Body of pancreas (tissue), 4 donors: ENCODE measurements at regions not wholly inside any gene's neighbourhood (a gene's known extent, or its start where the extent isn't known, plus 50 kb on each side); places are given as distances from the start of the nearest gene placed in this dataset.

ENCODE experiments used
- ATAC-seq: fragments of 150-250 bp; one replicate; pipeline ENCODE4 v1.9.1; 2016
- DNase-seq, 4 donors: peaks; one replicate each; pipeline ENCODE4 v3.0.0-alpha.2; 2019
- H3K27ac ChIP-seq, 4 donors: fragments of 200-600 bp; sonication (generic); 1 replicate in 3 of 4; 2 replicates in 1 of 4; pipeline versions ENCODE4 v1.5.1 to v1.6.1; 2016 to 2019; ENCODE audit warnings: mild to moderate bottlenecking in 1 of 4, mixed read lengths in 1 of 4, moderate library complexity in 1 of 4
- H3K27me3 ChIP-seq, 2 donors: fragments of 200-600 bp; sonication (generic); one replicate each; pipeline ENCODE4 v1.6.0; 2016; ENCODE audit warnings: mild to moderate bottlenecking in 1 of 2
- H3K36me3 ChIP-seq, 2 donors: fragments of 200-600 bp; sonication (generic); replicated peaks in 1 of 2; 2 replicates each; pipeline ENCODE4 v1.5.1; 2016; ENCODE audit warnings: low read depth in 2 of 2; ENCODE audit not compliant: insufficient read depth in 1 of 2
- H3K4me1 ChIP-seq: fragments of 200-600 bp; sonication (generic); one replicate; pipeline ENCODE4 v1.6.0; 2016
- H3K4me3 ChIP-seq, 2 donors: fragments of 200-600 bp; sonication (generic); 1 replicate in 1 of 2; 2 replicates in 1 of 2; pipeline ENCODE4 v1.5.1; 2016 to 2019
- H3K9me3 ChIP-seq, 3 donors: fragments of 200-600 bp; sonication (generic); 1 replicate in 2 of 3; 2 replicates in 1 of 3; pipeline ENCODE4 v1.5.1; 2016
- POLR2A ChIP-seq, 3 donors: fragments of 450-650 bp; IDR thresholded peaks; one replicate each; pipeline ENCODE4 v1.6.1; 2016; ENCODE audit warnings: antibody characterized with exemption in 3 of 3, mild to moderate bottlenecking in 2 of 3
- WGBS, 2 donors: methylation state at CpG; one replicate each; pipeline ENCODE4 v1.1.5; 2017; 5-methylcytosine and 5-hydroxymethylcytosine counted together
- intact Hi-C: fragments of 100-400 bp; cut with DNase I; formaldehyde crosslinking; loops from one replicate; pipeline ENCODE4 v1.15.1; 2023
- TF ChIP-seq, protein P1 (sequence below), 7 experiments: fragments of 450-650 bp in 4 of 7; fragments of 200-600 bp in 3 of 7; sonication (generic) in 3 of 7; IDR thresholded peaks; one replicate each; pipeline ENCODE4 v1.5.1; 2016 to 2019; ENCODE audit warnings: antibody characterized with exemption in 7 of 7

DNA sequence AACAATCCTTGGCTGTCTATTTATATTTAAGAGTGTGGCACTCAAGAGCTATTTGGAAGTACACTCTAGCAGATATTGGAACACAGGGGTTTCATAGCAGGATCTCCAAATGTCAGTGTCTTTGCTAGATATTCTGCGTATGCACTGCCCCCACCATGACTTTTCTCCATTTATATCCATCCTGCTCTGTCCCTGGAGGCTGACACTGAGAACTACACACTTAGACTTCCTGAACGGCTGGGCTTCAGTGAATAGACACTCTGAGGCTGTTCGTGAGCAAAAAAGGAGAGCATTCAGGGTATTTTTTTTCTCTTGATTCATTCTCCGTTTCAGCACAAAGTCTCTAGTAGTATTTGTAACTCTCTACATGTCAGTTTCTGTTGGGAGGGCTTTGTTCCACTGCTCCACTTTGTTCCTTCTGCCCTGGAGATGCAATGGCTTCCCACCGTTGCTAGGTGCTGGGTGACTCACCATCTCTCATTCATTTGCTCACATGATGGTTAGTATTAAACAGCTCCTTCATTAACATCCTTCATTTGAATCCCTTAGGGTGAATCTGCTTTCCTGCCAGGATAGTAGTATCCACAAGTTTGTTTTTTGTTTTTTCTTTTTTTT, 155.9 kb upstream of the SLC13A1 start:
- Histone ChIP-seq H3K36me3 (no peaks in the 10 kb centered on the region), H3K27ac (no peak overlapping the region), H3K27me3 (no peaks in the 10 kb centered on the region), H3K4me3 (no peak overlapping the region), H3K4me1 (peaks cover 6% of the 10 kb centered on the region), H3K9me3 (no peaks in the 10 kb centered on the region)
- ATAC-seq (no peak), DNase-seq (no peak)
- 68 to 79% methylated on average over 5 of the region's 5 CpGs for WGBS, 2 donors
- TF ChIP-seq POLR2A (IDR thresholded peaks at IDR 0.05), result no peak
- TF ChIP-seq, protein P1, sequence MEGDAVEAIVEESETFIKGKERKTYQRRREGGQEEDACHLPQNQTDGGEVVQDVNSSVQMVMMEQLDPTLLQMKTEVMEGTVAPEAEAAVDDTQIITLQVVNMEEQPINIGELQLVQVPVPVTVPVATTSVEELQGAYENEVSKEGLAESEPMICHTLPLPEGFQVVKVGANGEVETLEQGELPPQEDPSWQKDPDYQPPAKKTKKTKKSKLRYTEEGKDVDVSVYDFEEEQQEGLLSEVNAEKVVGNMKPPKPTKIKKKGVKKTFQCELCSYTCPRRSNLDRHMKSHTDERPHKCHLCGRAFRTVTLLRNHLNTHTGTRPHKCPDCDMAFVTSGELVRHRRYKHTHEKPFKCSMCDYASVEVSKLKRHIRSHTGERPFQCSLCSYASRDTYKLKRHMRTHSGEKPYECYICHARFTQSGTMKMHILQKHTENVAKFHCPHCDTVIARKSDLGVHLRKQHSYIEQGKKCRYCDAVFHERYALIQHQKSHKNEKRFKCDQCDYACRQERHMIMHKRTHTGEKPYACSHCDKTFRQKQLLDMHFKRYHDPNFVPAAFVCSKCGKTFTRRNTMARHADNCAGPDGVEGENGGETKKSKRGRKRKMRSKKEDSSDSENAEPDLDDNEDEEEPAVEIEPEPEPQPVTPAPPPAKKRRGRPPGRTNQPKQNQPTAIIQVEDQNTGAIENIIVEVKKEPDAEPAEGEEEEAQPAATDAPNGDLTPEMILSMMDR (IDR thresholded peaks at IDR 0.05), result no peak
- intact Hi-C loops, result no loop called here

GRCh38 chr7:123352973-123353372, 153.2 kb upstream of the SLC13A1 start:
- intact Hi-C loops, result no loop called here
- TF ChIP-seq, protein P1 (IDR thresholded peaks at IDR 0.05), result no peak
- TF ChIP-seq POLR2A (IDR thresholded peaks at IDR 0.05), result no peak
- H3K4me3 ChIP-seq, result no peak overlapping the region
- no peaks in the 10 kb centered on the region for H3K9me3 ChIP-seq
- no peak for DNase-seq
- H3K27ac ChIP-seq, result no peak overlapping the region
- no peak for ATAC-seq
- 61 to 74% methylated on average over 2 of the region's 2 CpGs for WGBS, 2 donors
- peaks cover 6% of the 10 kb centered on the region for H3K4me1 ChIP-seq
- H3K27me3 ChIP-seq, result no peaks in the 10 kb centered on the region
- H3K36me3 ChIP-seq, result no peaks in the 10 kb centered on the region

DNA sequence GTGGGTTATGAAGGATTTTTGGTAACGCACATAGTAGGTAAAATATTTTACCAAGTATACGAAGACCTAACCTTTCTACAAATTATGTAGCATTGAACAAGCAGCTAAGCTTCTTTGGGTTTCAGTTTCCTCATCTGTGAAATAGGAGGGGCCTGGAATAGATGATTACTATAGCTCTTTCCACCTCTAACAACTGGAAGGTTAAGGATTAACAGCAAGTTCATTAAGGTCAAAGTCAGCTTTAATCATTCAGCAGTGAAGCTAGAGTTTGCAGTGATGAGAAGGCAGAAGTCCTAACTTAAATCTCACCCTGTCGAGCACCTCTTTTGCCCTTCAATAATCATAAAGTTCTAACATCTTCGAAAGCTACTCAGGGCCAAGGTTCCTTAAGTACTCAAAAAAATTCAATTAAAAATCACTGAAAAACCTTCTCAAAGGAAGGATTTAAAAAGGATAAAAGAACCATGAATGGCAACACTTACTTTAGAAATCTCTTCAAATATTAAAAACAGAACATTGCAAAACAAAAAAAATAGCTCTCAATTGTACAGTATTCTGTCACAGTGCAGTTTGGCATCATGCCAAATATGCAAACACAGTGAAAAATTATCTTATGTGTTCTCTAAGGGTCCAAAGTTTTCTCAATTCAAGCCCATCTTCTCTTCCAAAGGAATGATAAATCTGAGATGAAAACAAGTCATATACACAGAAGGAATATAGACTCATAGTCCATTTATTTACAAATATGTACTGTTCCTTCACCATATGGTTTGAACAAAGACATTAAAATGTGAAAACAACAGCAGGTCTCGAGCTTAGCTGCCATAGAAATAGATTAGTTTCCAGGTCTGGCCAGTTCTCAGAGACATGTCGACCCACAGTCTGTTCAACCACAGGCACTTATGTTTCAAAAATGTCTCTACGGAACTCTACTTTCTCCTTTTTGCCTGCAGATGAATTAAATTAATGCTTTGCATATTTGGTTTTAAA, 152.0 kb upstream of the SLC13A1 start:
- no peak overlapping the region for H3K27ac ChIP-seq
- H3K9me3 ChIP-seq, result no peaks in the 10 kb centered on the region
- no peaks in the 10 kb centered on the region for H3K27me3 ChIP-seq
- H3K4me1 ChIP-seq, result peaks cover 6% of the 10 kb centered on the region
- no peaks in the 10 kb centered on the region for H3K36me3 ChIP-seq
- intact Hi-C loops, result no loop called here
- H3K4me3 ChIP-seq, result no peak overlapping the region
- no peak for TF ChIP-seq POLR2A (IDR thresholded peaks at IDR 0.05)
- TF ChIP-seq, protein P1 (IDR thresholded peaks at IDR 0.05), result no peak
- 75 to 76% methylated on average over 7 of the region's 7 CpGs for WGBS, 2 donors
- ATAC-seq (no peak), DNase-seq (no peak)

GRCh38 chr7:123351027-123351426, 151.3 kb upstream of the SLC13A1 start:
- WGBS, 2 donors, result 79 to 82% methylated on average over 3 of the region's 3 CpGs
- no peaks in the 10 kb centered on the region for H3K27me3 ChIP-seq
- H3K9me3 ChIP-seq, result no peaks in the 10 kb centered on the region
- H3K4me1 ChIP-seq, result peaks cover 6% of the 10 kb centered on the region
- TF ChIP-seq, protein P1 (IDR thresholded peaks at IDR 0.05), result no peak
- no peak for TF ChIP-seq POLR2A (IDR thresholded peaks at IDR 0.05)
- H3K4me3 ChIP-seq, result no peak overlapping the region
- ATAC-seq (no peak), DNase-seq (no peak)
- H3K36me3 ChIP-seq, result no peaks in the 10 kb centered on the region
- intact Hi-C loops, result no loop called here
- H3K27ac ChIP-seq, result no peak overlapping the region
